Keratinocyte (primary cell): ENCODE measurements at regions not wholly inside any gene's neighbourhood (a gene's known extent, or its start where the extent isn't known, plus 50 kb on each side); places are given as distances from the start of the nearest gene placed in this dataset.

Source experiments
- DNase-seq: peaks from one replicate; pipeline ENCODE4 v3.0.0-alpha.2; 2011; ENCODE audit warnings: low read depth, missing footprints, low spot score
- FAIRE-seq: peaks from 2 replicates; lab custom pipeline; 2011; peaks lifted over from hg19 to GRCh38; lab: Jason Lieb, UNC
- H2AFZ ChIP-seq: 2 replicates; pipeline ENCODE4 v1.6.0; 2012; ENCODE audit warnings: low read length, control low read depth, inconsistent platforms; ENCODE audit not compliant: control insufficient read depth
- H3K27ac ChIP-seq: 2 replicates; pipeline ENCODE4 v1.5.1; 2011; ENCODE audit warnings: low read length; ENCODE audit not compliant: control insufficient read depth, insufficient read depth
- H3K27me3 ChIP-seq: 3 replicates; pipeline ENCODE4 v1.6.0; 2011; ENCODE audit warnings: low read length; ENCODE audit not compliant: control insufficient read depth, insufficient read depth; ENCODE audit errors: extremely low read depth
- H3K36me3 ChIP-seq, 2 experiments: 2 replicates in 1 of 2; 3 replicates in 1 of 2; pipeline ENCODE4 v1.5.1; 2011; ENCODE audit warnings: low read length in 2 of 2, mild to moderate bottlenecking in 1 of 2; ENCODE audit not compliant: control insufficient read depth in 2 of 2, insufficient read depth in 2 of 2; ENCODE audit errors: extremely low read depth in 1 of 2
- H3K4me1 ChIP-seq: 3 replicates; pipeline ENCODE4 v1.5.1; 2011; ENCODE audit warnings: low read length; ENCODE audit not compliant: control insufficient read depth, insufficient read depth; ENCODE audit errors: extremely low read depth
- H3K4me2 ChIP-seq: 3 replicates; pipeline ENCODE4 v1.6.0; 2011; ENCODE audit warnings: low read depth, low read length; ENCODE audit not compliant: control insufficient read depth, insufficient read depth; ENCODE audit errors: extremely low read depth
- H3K4me3 ChIP-seq, 3 experiments: fragments of 200-600 bp in 1 of 3; sonication (generic) in 1 of 3; 2 replicates in 2 of 3; 3 replicates in 1 of 3; pipeline ENCODE4 v1.5.1; 2011 to 2016; ENCODE audit warnings: low read length in 3 of 3, mild to moderate bottlenecking in 3 of 3, control low read depth in 2 of 3, inconsistent platforms in 1 of 3, low read depth in 1 of 3, mixed read lengths in 1 of 3, mixed run types in 1 of 3, moderate library complexity in 1 of 3; ENCODE audit not compliant: control insufficient read depth in 2 of 3, insufficient read depth in 2 of 3; ENCODE audit errors: extremely low read depth in 1 of 3
- H3K79me2 ChIP-seq: 2 replicates; pipeline ENCODE4 v1.6.0; 2012; ENCODE audit warnings: low read length; ENCODE audit not compliant: control insufficient read depth, insufficient read depth
- H3K9ac ChIP-seq: 3 replicates; pipeline ENCODE4 v1.6.0; 2011; ENCODE audit warnings: low read length; ENCODE audit not compliant: control insufficient read depth, insufficient read depth; ENCODE audit errors: extremely low read depth
- H3K9me1 ChIP-seq: 3 replicates; pipeline ENCODE4 v1.6.0; 2011; ENCODE audit warnings: low read length; ENCODE audit not compliant: control insufficient read depth, insufficient read depth; ENCODE audit errors: extremely low read depth
- H3K9me3 ChIP-seq: 2 replicates; pipeline ENCODE4 v1.5.1; 2012; ENCODE audit warnings: low read depth, low read length; ENCODE audit not compliant: control insufficient read depth
- H4K20me1 ChIP-seq: 3 replicates; pipeline ENCODE4 v1.6.0; 2011; ENCODE audit warnings: low read length; ENCODE audit not compliant: control insufficient read depth, insufficient read depth; ENCODE audit errors: extremely low read depth
- EZH2 ChIP-seq: IDR thresholded peaks from one replicate; pipeline ENCODE4 v1.6.1; 2012; ENCODE audit warnings: inconsistent platforms, mild to moderate bottlenecking, low read length, moderate library complexity
- dilution Hi-C: fragments of 300-500 bp; cut with MboI; formaldehyde crosslinking; loops from one replicate; pipeline ENCODE4 v1.7.0; 2020; ENCODE audit warnings: low sequenced_read_pairs; ENCODE audit not compliant: extremely low pct_ligation_motif_present
- TF ChIP-seq, protein P1 (sequence below), 3 experiments: IDR thresholded peaks in 1 of 3; conservative IDR thresholded peaks in 1 of 3; optimal IDR thresholded peaks in 1 of 3; 2 replicates in 2 of 3; 3 replicates in 1 of 3; pipeline versions ENCODE3 to v1.5.1; 2011; ENCODE audit warnings: low read length in 3 of 3, mild to moderate bottlenecking in 3 of 3, moderate library complexity in 2 of 3, control low read depth in 1 of 3, inconsistent platforms in 1 of 3; ENCODE audit not compliant: insufficient read depth in 2 of 3; ENCODE audit errors: extremely low read depth in 1 of 3

DNA sequence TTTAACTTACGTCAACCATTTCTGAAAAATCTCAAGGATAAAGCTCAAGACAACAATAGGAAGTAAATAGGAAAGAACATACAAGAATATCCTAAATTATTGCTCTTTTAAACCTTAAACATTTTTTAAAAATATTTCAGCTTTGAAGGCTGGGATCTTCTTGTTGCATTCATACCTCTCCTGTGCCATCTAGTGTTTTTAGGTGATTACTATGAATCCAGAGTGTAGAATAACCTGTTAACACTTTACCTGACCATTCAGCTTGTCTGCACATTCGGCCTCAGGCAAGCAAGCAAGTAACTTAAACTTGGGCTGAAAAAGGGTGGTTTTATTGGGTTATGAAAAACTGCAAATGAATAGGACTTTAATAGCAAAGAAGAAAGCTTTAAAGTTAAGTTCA, 507.8 kb upstream of the INTU start:
- H3K27ac ChIP-seq, result no peak overlapping the region
- DNase-seq (no peak), FAIRE-seq (no peak)
- no peaks in the 10 kb centered on the region for H3K9me1 ChIP-seq
- no peaks in the 10 kb centered on the region for H3K27me3 ChIP-seq
- no peak overlapping the region for H3K4me2 ChIP-seq
- no peaks in the 10 kb centered on the region for H3K36me3 ChIP-seq
- H4K20me1 ChIP-seq, result no peaks in the 10 kb centered on the region
- no peaks in the 10 kb centered on the region for H3K4me1 ChIP-seq
- dilution Hi-C loops, result no loop called here
- H3K9me3 ChIP-seq, result no peaks in the 10 kb centered on the region
- no peaks in the 10 kb centered on the region for H3K79me2 ChIP-seq
- no peak overlapping the region for H3K9ac ChIP-seq
- no peak overlapping the region for H3K4me3 ChIP-seq
- TF ChIP-seq, protein P1, sequence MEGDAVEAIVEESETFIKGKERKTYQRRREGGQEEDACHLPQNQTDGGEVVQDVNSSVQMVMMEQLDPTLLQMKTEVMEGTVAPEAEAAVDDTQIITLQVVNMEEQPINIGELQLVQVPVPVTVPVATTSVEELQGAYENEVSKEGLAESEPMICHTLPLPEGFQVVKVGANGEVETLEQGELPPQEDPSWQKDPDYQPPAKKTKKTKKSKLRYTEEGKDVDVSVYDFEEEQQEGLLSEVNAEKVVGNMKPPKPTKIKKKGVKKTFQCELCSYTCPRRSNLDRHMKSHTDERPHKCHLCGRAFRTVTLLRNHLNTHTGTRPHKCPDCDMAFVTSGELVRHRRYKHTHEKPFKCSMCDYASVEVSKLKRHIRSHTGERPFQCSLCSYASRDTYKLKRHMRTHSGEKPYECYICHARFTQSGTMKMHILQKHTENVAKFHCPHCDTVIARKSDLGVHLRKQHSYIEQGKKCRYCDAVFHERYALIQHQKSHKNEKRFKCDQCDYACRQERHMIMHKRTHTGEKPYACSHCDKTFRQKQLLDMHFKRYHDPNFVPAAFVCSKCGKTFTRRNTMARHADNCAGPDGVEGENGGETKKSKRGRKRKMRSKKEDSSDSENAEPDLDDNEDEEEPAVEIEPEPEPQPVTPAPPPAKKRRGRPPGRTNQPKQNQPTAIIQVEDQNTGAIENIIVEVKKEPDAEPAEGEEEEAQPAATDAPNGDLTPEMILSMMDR (optimal IDR thresholded peaks at IDR 0.05 in 1 of 3, IDR thresholded peaks at IDR 0.05 in 1 of 3, conservative IDR thresholded peaks at IDR 0.05 in 1 of 3; ENCODE audit: extremely low read depth in 1 of 3, insufficient read depth in 2 of 3, low read length in 3 of 3), result no peak
- no peak for TF ChIP-seq EZH2
- H2AFZ ChIP-seq, result no peak overlapping the region

DNA sequence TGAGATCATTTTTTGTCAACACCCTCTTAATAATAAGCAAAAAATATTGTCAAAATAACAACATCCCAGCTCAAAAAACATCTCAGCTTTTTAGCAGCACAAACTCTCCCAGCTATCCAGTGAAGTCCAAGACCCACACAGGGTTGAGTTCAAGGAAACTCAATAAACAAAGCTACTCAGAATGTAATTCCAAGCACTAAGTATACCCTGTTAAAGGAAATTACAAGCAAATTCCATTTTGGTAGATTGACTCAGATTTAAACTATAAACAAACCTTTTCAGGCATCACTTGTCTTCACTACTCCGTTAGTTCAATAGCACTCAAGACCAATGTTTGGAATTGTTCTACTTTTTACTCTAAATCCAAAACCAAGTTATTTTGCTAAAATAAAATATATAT, 506.0 kb upstream of the INTU start:
- no peak for FAIRE-seq
- Histone ChIP-seq H3K79me2 (no peaks in the 10 kb centered on the region), H3K4me2 (no peak overlapping the region), H3K9me3 (no peaks in the 10 kb centered on the region), H3K27me3 (no peaks in the 10 kb centered on the region), H3K4me1 (no peaks in the 10 kb centered on the region), H3K9me1 (no peaks in the 10 kb centered on the region), H3K4me3 (no peak overlapping the region), H2AFZ (no peak overlapping the region), H3K27ac (no peak overlapping the region), H3K9ac (no peak overlapping the region), H4K20me1 (no peaks in the 10 kb centered on the region), H3K36me3 (no peaks in the 10 kb centered on the region)
- DNase-seq, result no peak
- TF ChIP-seq, protein P1 (optimal IDR thresholded peaks at IDR 0.05 in 1 of 3, IDR thresholded peaks at IDR 0.05 in 1 of 3, conservative IDR thresholded peaks at IDR 0.05 in 1 of 3; ENCODE audit: extremely low read depth in 1 of 3, insufficient read depth in 2 of 3, low read length in 3 of 3), result no peak
- TF ChIP-seq EZH2, result no peak
- dilution Hi-C loops, result no loop called here
